Immature natural killer cell (primary cell): ENCODE measurements at regions not wholly inside any gene's neighbourhood (a gene's known extent, or its start where the extent isn't known, plus 50 kb on each side); places are given as distances from the start of the nearest gene placed in this dataset.
A peak's percentile ranks its signal among the peaks of the same experiment; 100 is the strongest.
"Not testable (repeated sequence)": the region's sequence is repeated elsewhere in the genome, so short reads cannot be mapped to it uniquely, and the experiment has no call there.

Experiments
- DNase-seq, 3 donors: peaks; one replicate each; pipeline ENCODE4 v3.0.0; 2022; ENCODE audit warnings: mixed read lengths in 1 of 3
- H3K27ac Mint-ChIP-seq, 6 donors: one replicate each; pipeline ENCODE4 v1.8.0; 2020; ENCODE audit warnings: mixed read lengths in 6 of 6, mild to moderate bottlenecking in 5 of 6, inconsistent platforms in 4 of 6, moderate library complexity in 3 of 6
- H3K27me3 Mint-ChIP-seq, 3 donors: one replicate each; pipeline ENCODE4 v1.8.0; 2020 to 2021; ENCODE audit warnings: low read depth in 3 of 3, mild to moderate bottlenecking in 3 of 3, mixed read lengths in 3 of 3, moderate library complexity in 3 of 3, inconsistent platforms in 1 of 3
- H3K36me3 Mint-ChIP-seq, 3 donors: one replicate each; pipeline ENCODE4 v1.8.0; 2020; ENCODE audit warnings: mixed read lengths in 3 of 3, inconsistent platforms in 2 of 3, mild to moderate bottlenecking in 2 of 3
- H3K4me1 Mint-ChIP-seq, 2 donors: one replicate each; pipeline ENCODE4 v1.8.0; 2020; ENCODE audit warnings: inconsistent platforms in 2 of 2, mild to moderate bottlenecking in 2 of 2, mixed read lengths in 2 of 2, moderate library complexity in 1 of 2
- H3K4me3 Mint-ChIP-seq, 5 donors: one replicate each; pipeline ENCODE4 v1.8.0; 2020; ENCODE audit warnings: mild to moderate bottlenecking in 5 of 5, mixed read lengths in 5 of 5, inconsistent platforms in 3 of 5, moderate library complexity in 3 of 5
- H3K9me3 Mint-ChIP-seq, 6 donors: one replicate each; pipeline ENCODE4 v1.8.0; 2020; ENCODE audit warnings: mild to moderate bottlenecking in 6 of 6, mixed read lengths in 6 of 6, inconsistent platforms in 4 of 6, moderate library complexity in 3 of 6

GRCh38 chrX:65971151-65971550 is 68.7 kb downstream of the VSIG4 start:
- Mint-ChIP-seq H3K4me1 (peaks cover 0 to 3% of the 10 kb centered on the region in 2 donors), H3K9me3 (peaks cover 0 to under 1% (median 0%) of the 10 kb centered on the region in 6 donors), H3K36me3 (no peaks in the 10 kb centered on the region), H3K4me3 (peak overlapping the region in 2 of 5 donors; percentile 12 to 33), H3K27me3 (peaks cover 2 to 13% (median 2%) of the 10 kb centered on the region in 3 donors), H3K27ac (no peak overlapping the region)
- DNase-seq: no peak

- H3K4me1 Mint-ChIP-seq, H3K36me3 Mint-ChIP-seq, H3K9me3 Mint-ChIP-seq, DNase-seq, H3K27ac Mint-ChIP-seq, H3K4me3 Mint-ChIP-seq: not testable (repeated sequence)
- H3K27me3 Mint-ChIP-seq: peaks cover 2 to 14% (median 2%) of the 10 kb centered on the region in 3 donors
Observed at GRCh38 chrX:65967159-65967558, 72.7 kb downstream of the VSIG4 start.

- Mint-ChIP-seq H3K36me3 (peaks cover 0 to 9% (median 8%) of the 10 kb centered on the region in 3 donors), H3K27ac (no peak overlapping the region), H3K4me1 (no peaks in the 10 kb centered on the region), H3K4me3 (no peak overlapping the region), H3K9me3 (peaks cover 0 to 2% (median 0%) of the 10 kb centered on the region in 6 donors), H3K27me3 (peaks cover 0 to 8% (median 4%) of the 10 kb centered on the region in 3 donors)
- DNase-seq: no peak
Observed at GRCh38 chrX:65961714-65962113, 78.2 kb downstream of the VSIG4 start.

GRCh38 chrX:65948103-65948502 is 91.8 kb downstream of the VSIG4 start:
- no peak overlapping the region for H3K27ac Mint-ChIP-seq

DNA sequence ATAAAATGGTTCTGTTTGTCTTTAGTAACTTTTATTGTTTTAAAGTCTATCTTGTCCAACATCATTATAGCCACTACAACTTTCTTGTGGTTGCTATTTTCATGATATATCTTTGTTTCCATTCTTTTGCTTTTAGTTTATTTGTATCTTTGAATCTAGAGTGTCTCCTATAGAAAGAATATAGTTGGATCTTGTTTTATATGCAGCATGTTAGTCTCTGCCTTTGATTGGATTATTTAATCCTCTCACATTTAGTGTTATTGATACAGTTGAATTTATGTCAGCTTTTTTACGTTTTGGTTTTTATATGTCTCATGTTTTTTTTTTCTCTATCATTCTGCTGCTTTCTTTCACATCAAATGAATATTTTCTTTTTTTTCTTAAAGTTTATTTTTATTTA is 98.1 kb downstream of the VSIG4 start:
- Mint-ChIP-seq H3K27ac (no peak overlapping the region), H3K9me3 (peaks cover 0 to 8% (median 1%) of the 10 kb centered on the region in 6 donors), H3K36me3 (peaks cover 0 to 7% (median 1%) of the 10 kb centered on the region in 3 donors), H3K27me3 (peaks cover 0 to 18% (median 3%) of the 10 kb centered on the region in 3 donors), H3K4me3 (no peak overlapping the region), H3K4me1 (peaks cover 0 to 6% of the 10 kb centered on the region in 2 donors)
- DNase-seq: no peak

More at GRCh38 chrX:65948103-65948502, 91.8 kb downstream of the VSIG4 start:
- Mint-ChIP-seq H3K4me1 (peaks cover 0 to 8% of the 10 kb centered on the region in 2 donors), H3K36me3 (peaks cover 0 to 6% (median 0%) of the 10 kb centered on the region in 3 donors), H3K27me3 (peaks cover 0 to 22% (median 10%) of the 10 kb centered on the region in 3 donors), H3K9me3 (peaks cover 0 to 11% (median 0%) of the 10 kb centered on the region in 6 donors), H3K4me3 (no peak overlapping the region)
- no peak for DNase-seq

- no peak overlapping the region for H3K27ac Mint-ChIP-seq
- H3K4me1 Mint-ChIP-seq: peaks cover 2 to 12% of the 10 kb centered on the region in 2 donors
- peaks cover 4 to 12% (median 8%) of the 10 kb centered on the region in 3 donors for H3K36me3 Mint-ChIP-seq
- peaks cover 2 to 10% (median 2%) of the 10 kb centered on the region in 3 donors for H3K27me3 Mint-ChIP-seq
- no peak overlapping the region for H3K4me3 Mint-ChIP-seq
- peaks cover 0 to 6% (median 0%) of the 10 kb centered on the region in 6 donors for H3K9me3 Mint-ChIP-seq
- DNase-seq: no peak
Observed at GRCh38 chrX:65933085-65933589, 106.7 kb downstream of the VSIG4 start.

DNA sequence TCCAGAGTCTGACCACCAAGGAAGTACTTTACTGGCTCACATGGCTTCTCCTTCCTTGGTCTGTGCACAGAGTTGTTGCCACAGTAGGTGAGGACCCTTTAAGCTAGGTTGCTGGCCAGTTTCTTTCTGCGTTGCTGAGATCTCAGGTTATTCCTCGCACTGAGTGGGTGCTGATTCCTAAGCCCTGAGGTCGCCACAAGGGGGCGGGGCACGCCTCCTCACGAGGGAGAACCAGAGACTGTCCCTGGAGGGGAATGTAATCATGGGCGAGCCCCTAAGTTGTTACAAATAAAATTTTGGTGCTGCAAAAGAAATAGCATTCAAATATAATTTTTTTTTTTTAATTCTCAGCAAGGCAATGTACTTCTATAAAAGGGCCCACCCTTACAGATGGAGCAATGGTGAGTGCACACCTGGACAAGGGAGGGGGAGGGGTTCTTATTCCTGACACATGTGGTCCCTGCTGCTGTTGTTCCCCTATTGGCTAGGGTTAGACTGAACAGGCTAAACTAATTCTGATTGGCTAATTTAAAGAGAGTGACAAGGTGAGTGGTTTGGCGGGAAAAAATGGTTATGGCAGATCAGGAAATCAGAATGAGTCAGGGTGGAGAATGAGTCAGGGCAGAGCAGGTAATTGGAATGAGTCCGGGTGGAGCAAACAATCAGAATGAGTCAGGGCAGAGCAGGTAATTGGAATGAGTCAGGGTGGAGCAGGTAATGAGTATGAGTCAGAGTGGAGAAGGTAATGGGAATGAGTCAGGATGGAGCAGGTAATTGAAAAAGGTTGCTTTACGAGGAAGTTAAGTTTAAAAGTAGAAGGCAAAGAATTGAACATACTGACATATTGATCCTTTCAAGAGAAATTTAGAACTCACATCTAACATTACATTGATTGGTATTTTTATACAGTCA is 107.5 kb downstream of the VSIG4 start:
- Mint-ChIP-seq H3K36me3 (peaks cover 4 to 12% (median 8%) of the 10 kb centered on the region in 3 donors), H3K4me1 (peaks cover 9 to 17% of the 10 kb centered on the region in 2 donors), H3K9me3 (peaks cover 0 to 6% (median 0%) of the 10 kb centered on the region in 6 donors), H3K4me3 (no peak overlapping the region), H3K27me3 (peaks cover 2 to 7% (median 3%) of the 10 kb centered on the region in 3 donors), H3K27ac (no peak overlapping the region)
- DNase-seq: no peak

- no peak overlapping the region for H3K4me3 Mint-ChIP-seq
- peaks cover 0 to 6% (median 0%) of the 10 kb centered on the region in 6 donors for H3K9me3 Mint-ChIP-seq
- H3K27ac Mint-ChIP-seq: no peak overlapping the region
- DNase-seq: no peak
- peaks cover 4 to 10% (median 8%) of the 10 kb centered on the region in 3 donors for H3K36me3 Mint-ChIP-seq
- H3K27me3 Mint-ChIP-seq: peaks cover 2 to 5% (median 3%) of the 10 kb centered on the region in 3 donors
- peaks cover 48 to 49% of the 10 kb centered on the region in 2 donors for H3K4me1 Mint-ChIP-seq
Observed at GRCh38 chrX:65928522-65928921, 111.4 kb downstream of the VSIG4 start.

GRCh38 chrX:65927386-65927785 is 112.5 kb downstream of the VSIG4 start:
- not testable (repeated sequence) for H3K27me3 Mint-ChIP-seq, DNase-seq, H3K9me3 Mint-ChIP-seq, H3K36me3 Mint-ChIP-seq
- Mint-ChIP-seq H3K4me1 (peaks cover 59 to 60% of the 10 kb centered on the region in 2 donors), H3K4me3 (peak overlapping the region in 3 of 5 donors; percentile 12 to 64 (median 43)), H3K27ac (peak overlapping the region in 2 of 6 donors; percentile 11 to 21)

- Mint-ChIP-seq H3K27me3 (peaks cover 0 to 12% (median 1%) of the 10 kb centered on the region in 3 donors), H3K4me3 (peak overlapping the region; percentile 73 to 81 (median 77)), H3K36me3 (peaks cover 0 to 3% (median 0%) of the 10 kb centered on the region in 3 donors), H3K27ac (peak overlapping the region; percentile 71 to 90 (median 82)), H3K4me1 (peaks cover 68 to 69% of the 10 kb centered on the region in 2 donors), H3K9me3 (no peaks in the 10 kb centered on the region)
- DNase-seq: peak; percentile 44 to 61 (median 54)
Observed at GRCh38 chrX:65926095-65927019, 113.5 kb downstream of the VSIG4 start.

- H3K4me1 Mint-ChIP-seq: peaks cover 75 to 77% of the 10 kb centered on the region in 2 donors
- H3K4me3 Mint-ChIP-seq: peak overlapping the region; percentile 73 to 81 (median 77)
- H3K27ac Mint-ChIP-seq: peak overlapping the region in 5 of 6 donors; percentile 71 to 84 (median 81)
- DNase-seq: no peak
- H3K36me3 Mint-ChIP-seq: peaks cover 0 to 3% (median 0%) of the 10 kb centered on the region in 3 donors
- H3K9me3 Mint-ChIP-seq: no peaks in the 10 kb centered on the region
- peaks cover 0 to 9% (median 1%) of the 10 kb centered on the region in 3 donors for H3K27me3 Mint-ChIP-seq
Observed at GRCh38 chrX:65925592-65925991, 114.3 kb downstream of the VSIG4 start.

DNA sequence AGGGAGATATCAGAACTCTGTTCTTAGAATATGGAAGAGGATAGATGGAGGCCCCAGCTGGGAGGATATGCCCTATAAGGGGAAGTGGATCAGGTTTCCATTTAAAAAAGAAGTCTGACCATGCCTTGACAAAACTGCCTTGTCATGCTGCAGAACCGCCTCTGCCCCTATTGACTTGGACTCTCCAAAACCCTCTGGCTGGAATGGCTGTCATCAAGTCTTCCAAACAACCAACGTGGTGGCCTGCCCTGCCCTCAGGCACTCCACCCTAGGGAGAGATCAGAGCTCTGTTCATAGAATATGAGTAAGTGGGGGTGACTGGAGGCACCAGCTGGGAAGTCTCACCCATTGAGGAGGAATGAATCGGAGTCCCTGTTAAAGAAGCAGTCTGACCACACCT is 114.9 kb downstream of the VSIG4 start:
- peaks cover 0 to 9% (median 3%) of the 10 kb centered on the region in 3 donors for H3K27me3 Mint-ChIP-seq

GRCh38 chrX:65921363-65921762 is 118.5 kb downstream of the VSIG4 start:
- Mint-ChIP-seq H3K4me3 (peak overlapping the region in 1 of 5 donors; percentile 7), H3K27me3 (peaks cover 1 to 23% (median 5%) of the 10 kb centered on the region in 3 donors), H3K9me3 (peaks cover 0 to 3% (median 0%) of the 10 kb centered on the region in 6 donors), H3K4me1 (peaks cover 61 to 76% of the 10 kb centered on the region in 2 donors), H3K27ac (peak overlapping the region in 1 of 6 donors; percentile 20), H3K36me3 (no peaks in the 10 kb centered on the region)
- no peak for DNase-seq

More for the DNA sequence above, 114.9 kb downstream of the VSIG4 start:
- peaks cover 76 to 80% of the 10 kb centered on the region in 2 donors for H3K4me1 Mint-ChIP-seq
- H3K9me3 Mint-ChIP-seq: peaks cover 0 to under 1% (median 0%) of the 10 kb centered on the region in 6 donors
- DNase-seq: no peak
- H3K4me3 Mint-ChIP-seq: peak overlapping the region in 3 of 5 donors; percentile 10 to 40 (median 30)
- H3K36me3 Mint-ChIP-seq: peaks cover 0 to 3% (median 0%) of the 10 kb centered on the region in 3 donors
- peak overlapping the region in 1 of 6 donors; percentile 61 for H3K27ac Mint-ChIP-seq
